ENCODE measurements at regions not wholly inside any gene's neighbourhood (a gene's known extent, or its start where the extent isn't known, plus 50 kb on each side); places are given as distances from the start of the nearest gene placed in this dataset.

DNA sequence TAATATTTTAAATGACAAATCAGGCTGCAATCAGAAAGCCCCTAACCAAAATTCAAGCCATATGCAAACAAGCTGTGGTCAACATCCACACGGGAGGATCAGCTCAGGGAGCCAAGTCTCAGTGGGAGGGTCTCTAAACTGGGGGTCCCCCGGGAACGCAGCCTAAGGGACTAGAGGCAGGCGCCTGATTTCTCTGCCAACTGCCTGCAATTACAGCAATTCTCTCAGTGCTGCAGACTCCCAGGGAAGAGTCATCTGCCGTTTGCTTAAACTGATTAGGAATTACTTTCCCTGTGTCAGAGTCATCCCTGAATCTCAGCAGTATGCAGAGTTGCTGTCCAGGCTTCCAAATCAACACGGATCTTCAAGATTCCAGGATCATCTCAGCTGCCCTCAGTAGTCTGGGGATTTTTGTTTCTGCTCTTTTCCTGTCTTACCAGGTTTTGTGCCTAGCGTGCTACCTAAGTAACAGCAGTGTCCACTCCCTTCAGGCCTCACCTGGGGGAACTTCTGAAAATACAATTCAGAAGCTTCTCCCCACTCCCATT, 247.8 kb downstream of the RRAGC start:
- TF ChIP-seq, protein P1, sequence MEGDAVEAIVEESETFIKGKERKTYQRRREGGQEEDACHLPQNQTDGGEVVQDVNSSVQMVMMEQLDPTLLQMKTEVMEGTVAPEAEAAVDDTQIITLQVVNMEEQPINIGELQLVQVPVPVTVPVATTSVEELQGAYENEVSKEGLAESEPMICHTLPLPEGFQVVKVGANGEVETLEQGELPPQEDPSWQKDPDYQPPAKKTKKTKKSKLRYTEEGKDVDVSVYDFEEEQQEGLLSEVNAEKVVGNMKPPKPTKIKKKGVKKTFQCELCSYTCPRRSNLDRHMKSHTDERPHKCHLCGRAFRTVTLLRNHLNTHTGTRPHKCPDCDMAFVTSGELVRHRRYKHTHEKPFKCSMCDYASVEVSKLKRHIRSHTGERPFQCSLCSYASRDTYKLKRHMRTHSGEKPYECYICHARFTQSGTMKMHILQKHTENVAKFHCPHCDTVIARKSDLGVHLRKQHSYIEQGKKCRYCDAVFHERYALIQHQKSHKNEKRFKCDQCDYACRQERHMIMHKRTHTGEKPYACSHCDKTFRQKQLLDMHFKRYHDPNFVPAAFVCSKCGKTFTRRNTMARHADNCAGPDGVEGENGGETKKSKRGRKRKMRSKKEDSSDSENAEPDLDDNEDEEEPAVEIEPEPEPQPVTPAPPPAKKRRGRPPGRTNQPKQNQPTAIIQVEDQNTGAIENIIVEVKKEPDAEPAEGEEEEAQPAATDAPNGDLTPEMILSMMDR (IDR thresholded peaks at IDR 0.05; ENCODE audit: insufficient read depth, low read length, poor library complexity, severe bottlenecking): no peak
- no peak for TF ChIP-seq EZH2phosphoT487 (conservative IDR thresholded peaks at IDR 0.05; ENCODE audit: low read length)
